SK-N-SH (cell line): ENCODE measurements at regions not wholly inside any gene's neighbourhood (a gene's known extent, or its start where the extent isn't known, plus 50 kb on each side); places are given as distances from the start of the nearest gene placed in this dataset.

Experiments
- CHD2 ChIP-seq: fragments of 150-350 bp; IDR thresholded peaks from 2 replicates; pipeline ENCODE4 v1.6.1; 2018; ENCODE audit warnings: low read length; ENCODE audit not compliant: partially characterized antibody
- FOSL2 ChIP-seq: IDR thresholded peaks from 2 replicates; pipeline ENCODE4 v1.4.0; 2012; ENCODE audit warnings: low read depth, mild to moderate bottlenecking, moderate library complexity, borderline replicate concordance
- FOXJ3 ChIP-seq: sonication (generic); formaldehyde crosslinking; IDR thresholded peaks from 2 replicates; pipeline ENCODE4 v1.5.1; 2020; ENCODE audit warnings: mild to moderate bottlenecking, missing genetic modification reagents
- FOXM1 ChIP-seq: IDR thresholded peaks from 2 replicates; pipeline ENCODE4 v1.4.0; 2012; ENCODE audit warnings: low read depth, mild to moderate bottlenecking
- GABPA ChIP-seq: IDR thresholded peaks from 2 replicates; pipeline ENCODE4 v1.4.0; 2012; ENCODE audit warnings: low read depth, mild to moderate bottlenecking
- MXI1 ChIP-seq: IDR thresholded peaks from 2 replicates; pipeline ENCODE4 v1.6.1; 2012; ENCODE audit warnings: mild to moderate bottlenecking, low read depth, low read length, improper control_type of control experiment
- POLR2AphosphoS5 ChIP-seq: IDR thresholded peaks from 2 replicates; pipeline ENCODE4 v1.6.1; 2012; ENCODE audit warnings: low read depth, low read length
- TEAD4 ChIP-seq: IDR thresholded peaks from 2 replicates; pipeline ENCODE4 v1.4.0; 2012; ENCODE audit warnings: mild to moderate bottlenecking, borderline replicate concordance; ENCODE audit not compliant: insufficient read depth
- TF ChIP-seq, protein P1 (sequence below): fragments of 200-600 bp; sonication (generic); IDR thresholded peaks from 2 replicates; pipeline ENCODE4 v1.6.1; 2017; ENCODE audit warnings: antibody characterized with exemption, mild to moderate bottlenecking, moderate library complexity
- TF ChIP-seq, protein P2 (sequence below): IDR thresholded peaks from 2 replicates; pipeline ENCODE4 v1.6.1; 2012; ENCODE audit warnings: mild to moderate bottlenecking, low read depth, low read length, moderate library complexity
- TF ChIP-seq, protein P3 (sequence below): IDR thresholded peaks from 2 replicates; pipeline ENCODE4 v1.4.0; 2012; ENCODE audit warnings: low read depth

DNA sequence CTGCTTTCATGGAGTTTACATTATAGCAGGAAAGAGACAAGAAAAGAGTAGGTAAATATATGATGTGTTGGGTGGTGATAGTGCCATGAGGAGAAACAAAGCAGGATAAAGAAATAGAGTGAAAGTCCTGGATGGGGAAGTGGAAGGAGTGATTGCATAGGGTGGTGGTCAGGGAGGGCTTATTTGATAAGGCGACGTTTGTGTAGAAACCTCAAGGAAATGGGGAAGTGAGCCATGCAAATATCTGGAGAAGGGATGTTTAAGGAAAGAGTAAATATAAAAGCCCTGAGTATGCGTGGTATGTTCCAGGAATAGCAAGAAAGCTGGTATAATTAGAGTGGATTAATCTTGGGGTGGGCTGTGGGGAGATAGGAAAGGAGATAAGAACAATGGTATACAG is 134.7 kb upstream of the SV2C start:
- TF ChIP-seq, protein P1, sequence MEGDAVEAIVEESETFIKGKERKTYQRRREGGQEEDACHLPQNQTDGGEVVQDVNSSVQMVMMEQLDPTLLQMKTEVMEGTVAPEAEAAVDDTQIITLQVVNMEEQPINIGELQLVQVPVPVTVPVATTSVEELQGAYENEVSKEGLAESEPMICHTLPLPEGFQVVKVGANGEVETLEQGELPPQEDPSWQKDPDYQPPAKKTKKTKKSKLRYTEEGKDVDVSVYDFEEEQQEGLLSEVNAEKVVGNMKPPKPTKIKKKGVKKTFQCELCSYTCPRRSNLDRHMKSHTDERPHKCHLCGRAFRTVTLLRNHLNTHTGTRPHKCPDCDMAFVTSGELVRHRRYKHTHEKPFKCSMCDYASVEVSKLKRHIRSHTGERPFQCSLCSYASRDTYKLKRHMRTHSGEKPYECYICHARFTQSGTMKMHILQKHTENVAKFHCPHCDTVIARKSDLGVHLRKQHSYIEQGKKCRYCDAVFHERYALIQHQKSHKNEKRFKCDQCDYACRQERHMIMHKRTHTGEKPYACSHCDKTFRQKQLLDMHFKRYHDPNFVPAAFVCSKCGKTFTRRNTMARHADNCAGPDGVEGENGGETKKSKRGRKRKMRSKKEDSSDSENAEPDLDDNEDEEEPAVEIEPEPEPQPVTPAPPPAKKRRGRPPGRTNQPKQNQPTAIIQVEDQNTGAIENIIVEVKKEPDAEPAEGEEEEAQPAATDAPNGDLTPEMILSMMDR = no peak
- TF ChIP-seq, protein P2, sequence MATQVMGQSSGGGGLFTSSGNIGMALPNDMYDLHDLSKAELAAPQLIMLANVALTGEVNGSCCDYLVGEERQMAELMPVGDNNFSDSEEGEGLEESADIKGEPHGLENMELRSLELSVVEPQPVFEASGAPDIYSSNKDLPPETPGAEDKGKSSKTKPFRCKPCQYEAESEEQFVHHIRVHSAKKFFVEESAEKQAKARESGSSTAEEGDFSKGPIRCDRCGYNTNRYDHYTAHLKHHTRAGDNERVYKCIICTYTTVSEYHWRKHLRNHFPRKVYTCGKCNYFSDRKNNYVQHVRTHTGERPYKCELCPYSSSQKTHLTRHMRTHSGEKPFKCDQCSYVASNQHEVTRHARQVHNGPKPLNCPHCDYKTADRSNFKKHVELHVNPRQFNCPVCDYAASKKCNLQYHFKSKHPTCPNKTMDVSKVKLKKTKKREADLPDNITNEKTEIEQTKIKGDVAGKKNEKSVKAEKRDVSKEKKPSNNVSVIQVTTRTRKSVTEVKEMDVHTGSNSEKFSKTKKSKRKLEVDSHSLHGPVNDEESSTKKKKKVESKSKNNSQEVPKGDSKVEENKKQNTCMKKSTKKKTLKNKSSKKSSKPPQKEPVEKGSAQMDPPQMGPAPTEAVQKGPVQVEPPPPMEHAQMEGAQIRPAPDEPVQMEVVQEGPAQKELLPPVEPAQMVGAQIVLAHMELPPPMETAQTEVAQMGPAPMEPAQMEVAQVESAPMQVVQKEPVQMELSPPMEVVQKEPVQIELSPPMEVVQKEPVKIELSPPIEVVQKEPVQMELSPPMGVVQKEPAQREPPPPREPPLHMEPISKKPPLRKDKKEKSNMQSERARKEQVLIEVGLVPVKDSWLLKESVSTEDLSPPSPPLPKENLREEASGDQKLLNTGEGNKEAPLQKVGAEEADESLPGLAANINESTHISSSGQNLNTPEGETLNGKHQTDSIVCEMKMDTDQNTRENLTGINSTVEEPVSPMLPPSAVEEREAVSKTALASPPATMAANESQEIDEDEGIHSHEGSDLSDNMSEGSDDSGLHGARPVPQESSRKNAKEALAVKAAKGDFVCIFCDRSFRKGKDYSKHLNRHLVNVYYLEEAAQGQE = no peak
- no peak for TF ChIP-seq POLR2AphosphoS5
- no peak for TF ChIP-seq FOSL2
- TF ChIP-seq GABPA = no peak
- TF ChIP-seq, protein P3, sequence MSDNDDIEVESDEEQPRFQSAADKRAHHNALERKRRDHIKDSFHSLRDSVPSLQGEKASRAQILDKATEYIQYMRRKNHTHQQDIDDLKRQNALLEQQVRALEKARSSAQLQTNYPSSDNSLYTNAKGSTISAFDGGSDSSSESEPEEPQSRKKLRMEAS = no peak
- no peak for TF ChIP-seq FOXJ3 (CRISPR knock-in tag)
- no peak for TF ChIP-seq CHD2
- TF ChIP-seq MXI1 = no peak
- no peak for TF ChIP-seq TEAD4
- TF ChIP-seq FOXM1 = no peak
